ENCODE measurements at regions not wholly inside any gene's neighbourhood (a gene's known extent, or its start where the extent isn't known, plus 50 kb on each side); places are given as distances from the start of the nearest gene placed in this dataset.

- Histone ChIP-seq H3K36me3 (no peaks in the 10 kb centered on the region), H3K4me3 (no peak overlapping the region), H3K4me1 (replicated peaks) (no peaks in the 10 kb centered on the region), H3K9me3 (no peaks in the 10 kb centered on the region), H3K27me3 (replicated peaks; ENCODE audit: insufficient read depth) (no peaks in the 10 kb centered on the region), H3K27ac (no peak overlapping the region)
- intact Hi-C loops (cut with DNase I), result no loop called here
- 73% methylated on average over 12 of the region's 12 CpGs for WGBS
- no peak for TF ChIP-seq POLR2AphosphoS5 (IDR thresholded peaks at IDR 0.05)
- TF ChIP-seq POLR2A (IDR thresholded peaks at IDR 0.05), result no peak
- no peak for TF ChIP-seq CTCF (IDR thresholded peaks at IDR 0.05)
- no peak for DNase-seq (ENCODE audit: low spot score)
Observed at GRCh38 chr10:131792011-131792651, 108.7 kb upstream of the PPP2R2D start.

- Histone ChIP-seq H3K27me3 (replicated peaks; ENCODE audit: insufficient read depth) (no peaks in the 10 kb centered on the region), H3K4me3 (no peak overlapping the region), H3K4me1 (replicated peaks) (no peaks in the 10 kb centered on the region), H3K27ac (no peak overlapping the region), H3K9me3 (no peaks in the 10 kb centered on the region), H3K36me3 (no peaks in the 10 kb centered on the region)
- intact Hi-C loops (cut with DNase I), result no loop called here
- TF ChIP-seq POLR2AphosphoS5 (IDR thresholded peaks at IDR 0.05) (no peak), CTCF (IDR thresholded peaks at IDR 0.05) (no peak), POLR2A (IDR thresholded peaks at IDR 0.05) (no peak)
- 87% methylated on average over 7 of the region's 7 CpGs for WGBS
- DNase-seq (ENCODE audit: low spot score), result no peak
Observed at GRCh38 chr10:131792809-131793208, 108.0 kb upstream of the PPP2R2D start.

GRCh38 chr10:131795761-131796160, 105.0 kb upstream of the PPP2R2D start:
- intact Hi-C loops (cut with DNase I), result no loop called here
- no peaks in the 10 kb centered on the region for H3K9me3 ChIP-seq
- no peaks in the 10 kb centered on the region for H3K27me3 ChIP-seq (replicated peaks; ENCODE audit: insufficient read depth)
- H3K4me1 ChIP-seq (replicated peaks), result no peaks in the 10 kb centered on the region
- no peak overlapping the region for H3K27ac ChIP-seq
- no peaks in the 10 kb centered on the region for H3K36me3 ChIP-seq
- DNase-seq (ENCODE audit: low spot score), result no peak
- no peak overlapping the region for H3K4me3 ChIP-seq
- TF ChIP-seq POLR2A (IDR thresholded peaks at IDR 0.05) (no peak), CTCF (IDR thresholded peaks at IDR 0.05) (no peak), POLR2AphosphoS5 (IDR thresholded peaks at IDR 0.05) (no peak)
- 93% methylated on average over 2 of the region's 2 CpGs for WGBS

- Histone ChIP-seq H3K9me3 (no peaks in the 10 kb centered on the region), H3K36me3 (no peaks in the 10 kb centered on the region), H3K27me3 (replicated peaks; ENCODE audit: insufficient read depth) (no peaks in the 10 kb centered on the region), H3K4me1 (replicated peaks) (no peaks in the 10 kb centered on the region), H3K4me3 (no peak overlapping the region), H3K27ac (no peak overlapping the region)
- intact Hi-C loops (cut with DNase I), result no loop called here
- no peak for TF ChIP-seq POLR2A (IDR thresholded peaks at IDR 0.05)
- no peak for DNase-seq (ENCODE audit: low spot score)
Observed at GRCh38 chr10:131797626-131798025, 103.2 kb upstream of the PPP2R2D start.

GRCh38 chr10:131799429-131799828, 101.4 kb upstream of the PPP2R2D start:
- TF ChIP-seq POLR2AphosphoS5 (IDR thresholded peaks at IDR 0.05) (no peak), POLR2A (IDR thresholded peaks at IDR 0.05) (no peak), CTCF (IDR thresholded peaks at IDR 0.05) (no peak)
- Histone ChIP-seq H3K9me3 (no peaks in the 10 kb centered on the region), H3K27ac (no peak overlapping the region), H3K36me3 (no peaks in the 10 kb centered on the region), H3K4me1 (replicated peaks) (no peaks in the 10 kb centered on the region), H3K4me3 (no peak overlapping the region), H3K27me3 (replicated peaks; ENCODE audit: insufficient read depth) (no peaks in the 10 kb centered on the region)
- no peak for DNase-seq (ENCODE audit: low spot score)
- WGBS, result 76% methylated on average over 1 of the region's 1 CpG
- intact Hi-C loops (cut with DNase I), result no loop called here
